IPS-NIHi7 (cell line): ENCODE measurements at regions not wholly inside any gene's neighbourhood (a gene's known extent, or its start where the extent isn't known, plus 50 kb on each side); places are given as distances from the start of the nearest gene placed in this dataset.
"Not testable (repeated sequence)": the region's sequence is repeated elsewhere in the genome, so short reads cannot be mapped to it uniquely, and the experiment has no call there.

Experiments
- DNase-seq: peaks from one replicate; pipeline ENCODE4 v3.0.0; 2012; ENCODE audit warnings: mixed read lengths; ENCODE audit errors: extremely low spot score

DNA sequence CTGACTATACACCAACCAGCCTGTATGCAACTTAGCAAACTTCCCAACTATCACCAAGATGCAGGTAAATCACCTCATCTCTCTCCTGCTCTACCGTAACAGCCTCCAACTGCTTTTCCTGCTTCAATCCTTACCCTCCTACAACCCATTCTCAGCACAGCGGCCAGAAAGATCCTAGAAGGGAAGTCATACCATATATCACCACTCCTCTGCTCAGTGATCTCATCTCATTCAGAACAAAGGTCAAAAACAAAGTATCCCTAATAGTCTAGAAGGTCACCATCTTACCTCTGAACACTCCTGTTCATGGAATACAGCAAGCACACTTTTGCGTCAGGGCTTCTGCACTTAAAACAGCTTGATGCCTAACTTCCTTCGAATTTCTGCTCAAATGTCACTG lies 62.2 kb upstream of the RNF38 start:
- DNase-seq, result no peak

- DNase-seq, result no peak
Observed at GRCh38 chr9:36461323-36461722, 61.3 kb upstream of the RNF38 start.

DNA sequence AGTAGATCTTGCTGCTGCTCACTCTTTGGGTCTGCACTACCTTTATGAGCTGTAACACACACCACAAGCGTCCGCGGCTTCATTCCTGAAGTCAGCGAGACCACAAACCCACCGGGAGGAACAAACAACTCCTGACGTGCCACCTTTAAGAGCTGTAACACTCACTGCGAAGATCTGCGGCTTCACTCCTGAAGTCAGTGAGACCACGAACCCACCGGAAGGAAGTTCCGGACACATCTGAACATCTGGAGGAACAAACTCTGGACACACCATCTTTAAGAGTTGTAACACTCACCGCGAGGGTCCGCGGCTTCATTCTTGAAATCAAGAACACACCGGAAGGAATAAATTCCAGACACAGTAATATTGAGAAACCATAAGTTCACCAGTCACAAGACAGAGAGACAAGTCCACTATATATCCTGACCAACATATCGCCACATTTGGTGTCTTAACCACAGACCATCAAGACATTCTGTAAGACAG lies 58.4 kb upstream of the RNF38 start:
- DNase-seq, result not testable (repeated sequence)

- no peak for DNase-seq
Observed at GRCh38 chr9:36457836-36458429, 57.9 kb upstream of the RNF38 start.

DNA sequence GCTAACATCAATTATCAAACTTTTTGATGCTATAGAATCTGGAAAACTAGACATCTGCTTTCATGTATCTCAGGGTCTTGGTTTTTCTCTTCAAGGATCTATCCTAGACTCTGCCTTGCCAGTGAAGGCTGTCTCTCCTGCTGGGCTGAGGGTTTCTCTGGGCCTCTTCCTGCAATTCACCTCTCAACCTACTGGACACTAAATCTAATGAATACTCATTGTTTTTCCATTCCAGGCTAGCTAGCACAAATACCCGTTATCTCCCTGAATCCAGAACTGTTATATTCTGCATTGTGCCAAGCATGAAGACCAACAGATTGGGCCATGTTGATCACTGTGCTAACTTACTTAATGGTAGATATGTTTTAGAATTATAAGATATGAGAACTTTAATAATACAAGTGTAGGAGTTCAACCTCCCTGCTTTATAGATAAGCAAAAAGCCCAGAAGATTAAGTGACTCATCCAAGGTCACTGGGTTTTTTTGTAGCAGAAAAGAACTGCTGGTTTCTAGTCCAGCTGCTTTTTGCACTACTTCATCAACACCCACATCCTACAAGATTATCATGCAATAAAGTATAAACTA lies 56.5 kb upstream of the RNF38 start:
- no peak for DNase-seq

GRCh38 chr9:36451949-36452348 lies 51.9 kb upstream of the RNF38 start:
- DNase-seq, result no peak

GRCh38 chr9:36450110-36450732 lies 50.2 kb upstream of the RNF38 start:
- no peak for DNase-seq
